ENCODE measurements at regions not wholly inside any gene's neighbourhood (a gene's known extent, or its start where the extent isn't known, plus 50 kb on each side); places are given as distances from the start of the nearest gene placed in this dataset.

GRCh38 chr20:10978713-10979112 is 304.9 kb upstream of the JAG1 start:
- TF ChIP-seq MAX (CRISPR knock-in tag; IDR thresholded peaks at IDR 0.05) (no peak), ESRRA (CRISPR knock-in tag; IDR thresholded peaks at IDR 0.05; ENCODE audit: borderline replicate concordance) (no peak), USF2 (CRISPR knock-in tag; IDR thresholded peaks at IDR 0.05) (no peak), CDX4 (CRISPR knock-in tag; IDR thresholded peaks at IDR 0.05; ENCODE audit: borderline replicate concordance) (no peak), CTCF (IDR thresholded peaks at IDR 0.05) (no peak), ZNF425 (CRISPR knock-in tag; conservative IDR thresholded peaks at IDR 0.05) (no peak), MYBL2 (CRISPR knock-in tag; IDR thresholded peaks at IDR 0.05) (no peak), TCF7 (CRISPR knock-in tag; IDR thresholded peaks at IDR 0.05; ENCODE audit: low read depth) (no peak), SMAD4 (CRISPR knock-in tag; IDR thresholded peaks at IDR 0.05) (no peak)
